Choroid plexus epithelial cell (primary cell): ENCODE measurements at regions not wholly inside any gene's neighbourhood (a gene's known extent, or its start where the extent isn't known, plus 50 kb on each side); places are given as distances from the start of the nearest gene placed in this dataset.

Experiments used
- DNase-seq: peaks from one replicate; pipeline ENCODE4 v3.0.0-alpha.2; 2010; ENCODE audit warnings: low read depth
- H3K4me3 ChIP-seq: 2 replicates; pipeline ENCODE4 v1.5.1; 2011; ENCODE audit warnings: low read depth, mild to moderate bottlenecking, control low read depth, low read length, moderate library complexity
- TF ChIP-seq, protein P1 (sequence below): conservative IDR thresholded peaks from 2 replicates; pipeline ENCODE4 v1.5.1; 2011; ENCODE audit warnings: low read depth, mild to moderate bottlenecking, control low read depth, inconsistent platforms, low read length, moderate library complexity

DNA sequence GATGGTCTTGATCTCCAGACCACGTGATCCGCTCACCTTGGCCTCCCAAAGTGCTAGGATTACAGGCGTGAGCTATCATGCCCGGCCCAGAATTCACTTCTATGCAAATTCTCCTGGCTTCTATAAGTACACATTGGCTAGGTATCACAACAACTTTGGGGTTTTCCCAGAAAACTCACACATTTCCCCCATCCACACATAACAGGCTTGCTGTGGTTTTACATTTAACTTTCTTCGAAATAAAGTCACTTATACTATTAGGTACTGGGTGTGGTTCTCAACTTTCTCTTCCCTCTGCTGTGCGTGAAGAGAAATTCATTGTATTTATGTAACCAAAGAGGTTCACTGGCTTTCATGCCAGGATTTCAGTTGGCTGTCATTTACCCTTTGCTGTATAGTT lies 439.4 kb upstream of the CWC22 start:
- TF ChIP-seq, protein P1, sequence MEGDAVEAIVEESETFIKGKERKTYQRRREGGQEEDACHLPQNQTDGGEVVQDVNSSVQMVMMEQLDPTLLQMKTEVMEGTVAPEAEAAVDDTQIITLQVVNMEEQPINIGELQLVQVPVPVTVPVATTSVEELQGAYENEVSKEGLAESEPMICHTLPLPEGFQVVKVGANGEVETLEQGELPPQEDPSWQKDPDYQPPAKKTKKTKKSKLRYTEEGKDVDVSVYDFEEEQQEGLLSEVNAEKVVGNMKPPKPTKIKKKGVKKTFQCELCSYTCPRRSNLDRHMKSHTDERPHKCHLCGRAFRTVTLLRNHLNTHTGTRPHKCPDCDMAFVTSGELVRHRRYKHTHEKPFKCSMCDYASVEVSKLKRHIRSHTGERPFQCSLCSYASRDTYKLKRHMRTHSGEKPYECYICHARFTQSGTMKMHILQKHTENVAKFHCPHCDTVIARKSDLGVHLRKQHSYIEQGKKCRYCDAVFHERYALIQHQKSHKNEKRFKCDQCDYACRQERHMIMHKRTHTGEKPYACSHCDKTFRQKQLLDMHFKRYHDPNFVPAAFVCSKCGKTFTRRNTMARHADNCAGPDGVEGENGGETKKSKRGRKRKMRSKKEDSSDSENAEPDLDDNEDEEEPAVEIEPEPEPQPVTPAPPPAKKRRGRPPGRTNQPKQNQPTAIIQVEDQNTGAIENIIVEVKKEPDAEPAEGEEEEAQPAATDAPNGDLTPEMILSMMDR, result no peak

DNA sequence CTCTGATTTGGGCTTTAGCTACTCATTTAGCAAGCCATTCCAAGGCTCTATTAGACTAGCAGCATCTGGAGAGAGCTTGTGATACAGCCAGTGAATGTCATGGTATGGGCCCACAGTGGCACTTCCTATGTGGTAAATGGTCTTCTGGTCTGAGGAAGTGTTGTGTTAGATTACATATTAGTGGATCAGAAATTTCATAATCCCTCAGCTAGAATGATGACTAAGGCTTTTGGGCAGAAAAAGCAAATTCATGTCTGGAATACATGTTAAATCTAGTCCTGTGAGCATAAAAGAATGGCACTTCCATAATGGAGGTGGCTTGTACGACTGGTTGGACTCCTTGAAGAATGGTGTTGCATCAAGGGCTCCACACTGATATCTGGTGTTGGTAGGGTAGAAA lies 436.8 kb upstream of the CWC22 start:
- DNase-seq, result peak; percentile 34
- no peak overlapping the region for H3K4me3 ChIP-seq
- TF ChIP-seq, protein P1, result no peak

More for the DNA sequence above, 439.4 kb upstream of the CWC22 start:
- H3K4me3 ChIP-seq, result no peak overlapping the region
- no peak for DNase-seq

DNA sequence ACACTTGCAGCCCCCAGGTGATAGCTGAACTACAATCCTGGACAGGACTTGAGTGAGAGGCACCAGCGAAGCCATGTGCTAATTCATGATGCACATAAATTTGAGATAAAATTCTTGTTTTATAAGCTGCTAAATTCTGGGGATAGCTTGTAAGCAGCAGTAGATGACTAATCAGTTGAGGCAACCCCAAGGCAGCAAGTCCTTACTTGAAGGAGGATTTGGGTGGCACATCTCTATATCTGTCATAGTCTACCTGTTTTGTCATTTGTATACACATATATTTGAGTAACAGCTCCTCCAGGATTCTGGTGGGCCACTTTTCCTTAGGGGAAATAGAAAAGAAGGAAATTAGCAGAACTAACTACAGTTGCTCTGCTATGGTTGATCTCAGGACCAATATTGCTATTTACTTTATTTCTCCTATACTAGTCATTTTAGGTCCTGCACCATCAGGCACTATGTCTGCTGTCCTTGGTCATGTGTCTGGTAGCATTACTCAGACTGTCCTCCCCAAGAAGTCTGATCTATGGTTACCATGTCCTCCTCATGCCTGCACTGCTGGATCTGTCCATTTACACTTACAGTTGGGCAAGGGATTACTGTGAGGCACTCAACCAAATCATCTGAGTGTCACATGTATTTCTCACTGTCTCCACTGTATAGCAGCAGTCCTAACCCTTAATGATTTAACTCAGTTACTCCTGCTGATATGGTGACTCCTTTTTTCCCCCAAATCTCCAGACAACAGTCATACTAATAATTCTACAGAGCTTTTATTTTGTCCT lies 436.0 kb upstream of the CWC22 start:
- no peak overlapping the region for H3K4me3 ChIP-seq
- TF ChIP-seq, protein P1, result no peak
- no peak for DNase-seq

DNA sequence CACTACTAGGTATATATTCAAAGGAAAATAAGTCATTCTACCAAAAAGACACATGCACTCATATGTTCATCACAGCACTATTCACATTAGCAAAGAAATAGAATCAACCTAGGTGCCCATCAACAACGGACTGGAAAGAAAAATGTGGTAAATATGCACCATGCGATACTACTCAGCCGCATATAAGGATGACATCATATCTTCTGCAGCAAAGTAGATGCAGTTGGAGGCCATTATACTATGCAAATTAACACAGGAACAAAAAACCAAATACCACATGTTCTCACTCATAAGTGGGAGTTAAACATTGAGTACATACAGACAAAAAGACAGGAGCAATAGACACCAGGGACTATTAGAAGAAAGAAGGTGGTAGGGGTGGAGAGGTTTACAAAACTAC lies 412.1 kb upstream of the CWC22 start:
- TF ChIP-seq, protein P1, result no peak
- no peak for DNase-seq
- no peak overlapping the region for H3K4me3 ChIP-seq

DNA sequence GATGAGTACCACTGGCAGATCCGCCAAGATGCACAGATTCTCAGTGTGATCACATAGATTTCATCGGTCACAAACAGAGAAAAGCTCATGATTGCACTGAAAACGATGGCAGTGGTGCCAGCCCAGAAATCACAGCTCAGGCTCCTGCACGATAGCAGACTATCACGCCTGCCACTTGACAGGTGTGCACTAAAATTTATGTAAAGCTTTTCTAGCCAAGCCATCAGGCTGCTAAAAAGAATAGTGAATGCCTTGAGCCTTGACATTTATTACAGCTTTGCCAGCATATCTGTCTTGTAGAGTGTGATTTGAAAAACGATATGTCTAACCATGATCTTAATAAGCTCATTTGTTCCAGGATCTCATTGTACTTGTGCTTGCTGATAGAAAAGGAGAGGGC lies 409.5 kb upstream of the CWC22 start:
- TF ChIP-seq, protein P1, result no peak
- no peak overlapping the region for H3K4me3 ChIP-seq
- DNase-seq, result no peak

DNA sequence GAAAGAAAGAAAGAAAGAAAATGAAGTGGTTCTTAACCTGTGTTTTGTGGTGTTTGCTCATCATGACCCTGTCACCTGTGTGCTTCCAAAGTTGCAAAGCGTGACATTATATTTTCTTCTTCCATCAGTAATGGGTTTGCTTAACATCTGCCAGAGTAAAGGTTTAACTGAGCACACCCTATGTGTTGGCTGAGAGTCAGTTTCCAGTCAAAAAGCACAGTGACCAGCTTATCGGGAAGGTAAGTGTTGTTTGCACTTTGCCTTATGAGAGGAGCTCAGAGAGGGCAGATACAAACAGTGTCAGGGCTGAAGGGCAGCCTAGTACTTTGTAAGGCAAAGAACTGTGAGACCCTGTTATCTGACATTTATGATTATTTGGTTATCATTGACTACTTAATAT lies 406.2 kb upstream of the CWC22 start:
- no peak overlapping the region for H3K4me3 ChIP-seq
- no peak for DNase-seq
- TF ChIP-seq, protein P1, result no peak

DNA sequence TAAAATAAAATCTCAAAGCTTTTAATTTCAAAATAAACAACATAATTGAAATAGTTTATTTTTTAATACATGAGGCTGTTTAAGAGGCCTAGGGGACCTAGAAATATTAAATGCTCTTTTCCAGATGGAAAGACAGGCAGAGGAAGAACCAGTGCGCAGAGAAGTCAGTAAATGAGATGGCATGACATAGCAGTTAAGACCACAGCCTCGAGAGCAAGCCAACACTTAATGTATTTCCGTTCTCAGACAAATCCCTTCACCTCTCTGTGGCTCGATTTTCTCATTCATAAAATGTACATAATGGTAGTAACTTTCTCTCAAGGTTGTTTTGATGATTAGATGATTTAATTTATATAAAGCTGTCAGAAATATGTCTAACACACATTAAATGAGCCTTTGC lies 405.1 kb upstream of the CWC22 start:
- no peak overlapping the region for H3K4me3 ChIP-seq
- TF ChIP-seq, protein P1, result no peak

More for the DNA sequence above, 405.1 kb upstream of the CWC22 start:
- peak; percentile 20 for DNase-seq
